LNCAP (cell line): ENCODE measurements at regions not wholly inside any gene's neighbourhood (a gene's known extent, or its start where the extent isn't known, plus 50 kb on each side); places are given as distances from the start of the nearest gene placed in this dataset.

Source experiments
- CTCF ChIP-seq: fragments of 450-650 bp; IDR thresholded peaks from 2 replicates; pipeline ENCODE4 v1.5.1; 2017; ENCODE audit warnings: mild to moderate bottlenecking

GRCh38 chr6:115221198-115221597 lies 839.5 kb downstream of the FRK start:
- no peak for TF ChIP-seq CTCF

DNA sequence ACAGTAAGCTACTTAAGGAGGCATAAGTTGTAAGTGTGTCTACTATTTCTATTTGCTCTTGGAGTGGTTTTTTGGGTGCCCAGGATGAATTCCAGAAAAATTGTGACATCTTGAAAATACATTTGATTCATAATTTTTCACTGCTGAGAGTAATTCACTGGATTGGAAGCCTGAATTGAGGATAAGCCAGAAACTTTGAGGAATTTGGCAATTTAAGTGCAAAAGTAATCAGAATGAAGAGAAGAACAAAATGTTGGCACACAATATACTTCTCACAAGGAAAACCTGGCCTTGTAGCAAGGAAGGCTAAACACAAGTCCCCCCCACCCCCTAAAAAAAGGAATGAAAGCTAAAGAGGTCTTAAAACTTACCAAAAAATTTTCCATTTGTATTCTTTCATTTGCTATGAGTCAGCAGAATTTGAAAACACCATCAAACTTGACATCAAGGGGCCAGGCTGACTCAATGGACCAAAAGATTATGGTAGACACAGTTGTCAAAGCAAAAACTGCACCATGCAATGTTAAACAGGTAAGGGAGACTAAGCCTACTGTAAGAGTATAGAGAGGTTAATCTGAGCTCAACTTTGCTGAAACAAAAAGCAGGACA lies 840.0 kb downstream of the FRK start:
- TF ChIP-seq CTCF: no peak

GRCh38 chr6:115219645-115220044 lies 841.0 kb downstream of the FRK start:
- no peak for TF ChIP-seq CTCF

GRCh38 chr6:115216835-115217234 lies 843.9 kb downstream of the FRK start:
- TF ChIP-seq CTCF: no peak

- no peak for TF ChIP-seq CTCF
Measured at GRCh38 chr6:115214283-115214682, 846.4 kb downstream of the FRK start.

DNA sequence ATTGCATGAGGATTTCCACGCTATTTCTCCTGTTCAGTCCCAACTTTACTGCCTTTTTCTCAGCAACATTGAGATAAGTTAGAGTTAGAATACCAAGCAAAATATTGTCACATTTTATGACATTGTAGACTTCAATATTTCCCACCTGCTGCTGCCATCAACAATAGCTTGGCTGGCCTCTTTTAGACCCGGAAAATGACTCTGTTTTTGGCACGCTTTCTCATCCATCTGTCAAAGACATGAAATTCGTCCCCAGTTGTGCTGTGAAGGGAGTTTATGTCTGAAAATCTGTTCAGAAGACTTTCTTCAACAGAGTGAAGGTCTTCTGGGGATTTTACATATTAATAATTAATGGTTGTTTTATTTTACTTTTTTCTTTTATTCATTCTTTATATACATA lies 857.3 kb downstream of the FRK start:
- no peak for TF ChIP-seq CTCF

DNA sequence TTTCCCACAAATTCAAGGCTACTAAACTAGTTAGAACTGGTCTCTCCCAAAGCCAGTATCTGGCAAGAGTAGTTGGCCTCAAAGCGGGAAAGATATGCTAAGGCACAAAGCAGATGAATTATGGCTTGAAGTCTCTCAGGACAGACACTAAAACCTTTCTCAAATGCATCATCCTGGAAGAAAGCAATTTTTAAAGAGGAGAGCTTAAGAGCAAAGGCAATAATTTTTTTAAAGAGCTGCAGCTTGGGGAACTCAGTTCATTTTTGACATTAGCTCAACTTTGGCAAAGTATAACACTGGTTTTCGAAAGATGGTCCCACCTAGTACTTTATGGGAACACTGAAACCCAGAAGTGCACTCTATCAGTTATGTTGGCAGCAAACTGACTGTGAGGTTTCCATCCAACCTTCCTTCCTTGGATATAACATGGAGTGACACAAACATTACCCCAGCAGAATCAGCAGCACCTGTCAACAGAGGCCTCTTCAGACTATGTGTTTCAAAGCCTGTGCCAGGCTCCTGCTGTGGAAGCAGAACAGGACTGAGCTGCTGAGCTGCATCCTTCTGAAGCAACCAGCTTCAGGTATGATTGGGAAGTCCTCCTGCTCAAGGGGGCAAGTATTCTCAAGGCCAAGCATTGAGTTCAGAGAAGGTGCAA lies 852.3 kb upstream of the HS3ST5 start:
- no peak for TF ChIP-seq CTCF

- TF ChIP-seq CTCF: no peak
Measured at GRCh38 chr6:115191989-115192388, 849.2 kb upstream of the HS3ST5 start.
